GM12878 (cell line): ENCODE measurements at regions not wholly inside any gene's neighbourhood (a gene's known extent, or its start where the extent isn't known, plus 50 kb on each side); places are given as distances from the start of the nearest gene placed in this dataset.

Source experiments
- ATAC-seq: fragments of 200-7000 bp; cut with Tn5 transposase; 3 replicates; pipeline ENCODE4 v1.9.1; 2020; ENCODE audit warnings: mild to moderate bottlenecking, moderate library complexity
- BruUV-seq: library from RNA; stranded (reverse); fragments of 400-500 nt; replicated peaks from 2 replicates; lab custom pipeline; 2021; lab: Mats Ljungman, UMichigan
- CTCF ChIA-PET: fragments of 300-600 bp; sonication (Branson Sonifier 250); formaldehyde crosslinking; extraction: SDS; loops from one replicate; lab custom pipeline; 2021; ENCODE audit warnings: inconsistent platforms; lab: Yijun Ruan, JAX
- POLR2A ChIA-PET: fragments of 350-600 bp; formaldehyde crosslinking; extraction: SDS; loops from one replicate; lab custom pipeline; 2021; ENCODE audit warnings: inconsistent platforms; lab: Charles Lee
- RAD21 ChIA-PET: fragments of 300-600 bp; sonication (Branson Sonifier 250); formaldehyde crosslinking; loops from one replicate; lab custom pipeline; 2023; ENCODE audit warnings: antibody characterized with exemption; ENCODE audit not compliant: unreplicated experiment; lab: Charles Lee
- SMC1A ChIA-PET: fragments of 300-600 bp; sonication (Branson Sonifier 250); formaldehyde crosslinking; loops from one replicate; lab custom pipeline; 2023; ENCODE audit not compliant: unreplicated experiment, uncharacterized antibody; lab: Charles Lee
- DNase-seq: peaks from one replicate; pipeline ENCODE4 v3.0.0-alpha.2; 2011; ENCODE audit warnings: low read depth, low spot score
- FAIRE-seq: peaks from 3 replicates; lab custom pipeline; 2011; peaks lifted over from hg19 to GRCh38; lab: Jason Lieb, UNC
- H2AFZ ChIP-seq: 2 replicates; pipeline ENCODE4 v1.6.0; 2011; ENCODE audit warnings: low read depth, low read length, control low read depth; ENCODE audit not compliant: control insufficient read depth
- H3K27ac ChIP-seq: 2 replicates; pipeline ENCODE4 v1.5.1; 2011; ENCODE audit warnings: control low read depth; ENCODE audit not compliant: control insufficient read depth, insufficient read depth
- H3K27me3 ChIP-seq, 2 experiments: replicated peaks in 1 of 2; 2 replicates each; pipeline versions ENCODE4 v1.6.0 to v1.6.1; 2011; ENCODE audit warnings: low read length in 1 of 2; ENCODE audit not compliant: control insufficient read depth in 2 of 2, insufficient read depth in 2 of 2
- H3K36me3 ChIP-seq, 2 experiments: 2 replicates each; pipeline ENCODE4 v1.5.1; 2011; ENCODE audit warnings: low read length in 1 of 2; ENCODE audit not compliant: control insufficient read depth in 2 of 2, insufficient read depth in 2 of 2
- H3K4me1 ChIP-seq: 2 replicates; pipeline ENCODE4 v1.6.1; 2011; ENCODE audit warnings: mild to moderate bottlenecking, low read length, moderate library complexity, mixed read lengths; ENCODE audit not compliant: control insufficient read depth, insufficient read depth
- H3K4me2 ChIP-seq: 2 replicates; pipeline ENCODE4 v1.6.0; 2011; ENCODE audit warnings: control low read depth; ENCODE audit not compliant: control insufficient read depth, insufficient read depth
- H3K4me3 ChIP-seq: fragments of 200-600 bp; sonication (generic); 2 replicates; pipeline ENCODE4 v1.5.1; 2016
- H3K79me2 ChIP-seq: 2 replicates; pipeline ENCODE4 v1.6.0; 2011; ENCODE audit warnings: low read length; ENCODE audit not compliant: control insufficient read depth, insufficient read depth
- H3K9ac ChIP-seq: 2 replicates; pipeline ENCODE4 v1.8.0; 2011; ENCODE audit warnings: low read length, control low read depth, mixed read lengths; ENCODE audit not compliant: control insufficient read depth, insufficient read depth
- H3K9me3 ChIP-seq: replicated peaks from 3 replicates; pipeline ENCODE4 v1.5.1; 2011; ENCODE audit warnings: mild to moderate bottlenecking, low read length; ENCODE audit not compliant: control insufficient read depth, insufficient read depth
- H4K20me1 ChIP-seq: 2 replicates; pipeline ENCODE4 v1.6.0; 2011; ENCODE audit not compliant: control insufficient read depth, insufficient read depth
- CHD4 ChIP-seq: fragments of 200-600 bp; sonication (generic); IDR thresholded peaks from 2 replicates; pipeline ENCODE4 v1.6.1; 2016; ENCODE audit warnings: mild to moderate bottlenecking
- FOS ChIP-seq: IDR thresholded peaks from 3 replicates; pipeline ENCODE4 v1.6.1; 2011; ENCODE audit warnings: borderline replicate concordance; ENCODE audit not compliant: insufficient read length; ENCODE audit errors: extremely low read depth
- MLLT1 ChIP-seq: fragments of 450-650 bp; IDR thresholded peaks from 2 replicates; pipeline ENCODE4 v1.6.1; 2016; ENCODE audit warnings: mild to moderate bottlenecking
- MTA2 ChIP-seq: fragments of 450-650 bp; IDR thresholded peaks from 2 replicates; pipeline ENCODE4 v1.6.1; 2016; ENCODE audit warnings: low read depth, mild to moderate bottlenecking, moderate library complexity
- MTA3 ChIP-seq: IDR thresholded peaks from 2 replicates; pipeline ENCODE4 v1.6.1; 2012; ENCODE audit warnings: low read length, inconsistent platforms, borderline replicate concordance
- MXI1 ChIP-seq: fragments of 150-350 bp; IDR thresholded peaks from 2 replicates; pipeline ENCODE4 v1.6.1; 2011; ENCODE audit warnings: low read depth, mild to moderate bottlenecking, inconsistent platforms, low read length, improper control_type of control experiment
- PAX5 ChIP-seq: IDR thresholded peaks from 2 replicates; pipeline ENCODE4 v1.6.1; 2011; ENCODE audit warnings: low read depth, low read length, borderline replicate concordance
- RELA ChIP-seq: fragments of 450-650 bp; IDR thresholded peaks from 2 replicates; pipeline ENCODE4 v1.8.0; 2014; ENCODE audit warnings: borderline replicate concordance; ENCODE audit not compliant: partially characterized antibody
- RFX5 ChIP-seq: IDR thresholded peaks from 2 replicates; pipeline ENCODE4 v1.6.1; 2011; ENCODE audit warnings: low read depth, low read length, improper control_type of control experiment
- SUPT20H ChIP-seq: IDR thresholded peaks from 2 replicates; pipeline ENCODE4 v1.6.1; 2011; ENCODE audit warnings: low read depth, mild to moderate bottlenecking, low read length, moderate library complexity, borderline replicate concordance; ENCODE audit not compliant: control insufficient read depth
- TARDBP ChIP-seq: IDR thresholded peaks from 2 replicates; pipeline ENCODE4 v1.6.1; 2016; ENCODE audit warnings: borderline replicate concordance
- ZNF687 ChIP-seq: fragments of 450-650 bp; IDR thresholded peaks from 2 replicates; pipeline ENCODE4 v1.6.1; 2017; ENCODE audit warnings: mild to moderate bottlenecking, moderate library complexity
- WGBS: methylation state at CpG from one replicate; pipeline ENCODE4 v1.1.6; 2016; ENCODE audit warnings: low lambda C conversion rate; ENCODE audit not compliant: insufficient replicate concordance, insufficient coverage; ENCODE audit errors: missing lambda C conversion rate; 5-methylcytosine and 5-hydroxymethylcytosine counted together
- in situ Hi-C: fragments of 300-500 bp; cut with MboI; formaldehyde crosslinking; loops from 9 replicates; pipeline ENCODE4 v1.14.3; 2018; ENCODE audit warnings: mixed read lengths
- intact Hi-C: fragments of 100-400 bp; cut with micrococcal nuclease; formaldehyde crosslinking; loops from one replicate; pipeline ENCODE4 v1.14.2; 2022; ENCODE audit not compliant: unreplicated experiment
- TF ChIP-seq, protein P1 (sequence below): fragments of 450-650 bp; IDR thresholded peaks from 2 replicates; pipeline ENCODE4 v1.6.1; 2017; ENCODE audit warnings: borderline replicate concordance

GRCh38 chr5:124310453-124310852, 436.0 kb downstream of the ZNF608 start (continued):
- no peak for TF ChIP-seq MLLT1

- H3K79me2 ChIP-seq = no peaks in the 10 kb centered on the region
- no peaks in the 10 kb centered on the region for H3K36me3 ChIP-seq
- BruUV-seq = no TSS peak
- H3K9me3 ChIP-seq = no peaks in the 10 kb centered on the region
- in situ Hi-C loops = no loop called here
- intact Hi-C loops = no loop called here
- no peak overlapping the region for H2AFZ ChIP-seq
- SMC1A ChIA-PET = no interaction called here
- H3K27ac ChIP-seq = no peak overlapping the region
- H3K27me3 ChIP-seq = no peaks in the 10 kb centered on the region
- no peaks in the 10 kb centered on the region for H4K20me1 ChIP-seq
- H3K4me3 ChIP-seq = no peak overlapping the region
- POLR2A ChIA-PET = no interaction called here
- RAD21 ChIA-PET = no interaction called here
- DNase-seq = no peak
- no peak for ATAC-seq
- no peaks in the 10 kb centered on the region for H3K4me1 ChIP-seq
- H3K9ac ChIP-seq = no peak overlapping the region
- no peak for FAIRE-seq
- 13% methylated on average over 11 of the region's 11 CpGs for WGBS
- no peak overlapping the region for H3K4me2 ChIP-seq
- CTCF ChIA-PET = interaction anchor here (0.9 kb wide), 1 partner anchor 20 kb away, joined by 3 read pairs; no protein-coding TSS in a partner anchor
- TF ChIP-seq MTA3 = no peak
- TF ChIP-seq MXI1 = no peak
- no peak for TF ChIP-seq RFX5
- TF ChIP-seq SUPT20H = no peak
- no peak for TF ChIP-seq MTA2
- TF ChIP-seq ZNF687 = no peak
- TF ChIP-seq FOS = no peak
- no peak for TF ChIP-seq RELA
- TF ChIP-seq, protein P1, sequence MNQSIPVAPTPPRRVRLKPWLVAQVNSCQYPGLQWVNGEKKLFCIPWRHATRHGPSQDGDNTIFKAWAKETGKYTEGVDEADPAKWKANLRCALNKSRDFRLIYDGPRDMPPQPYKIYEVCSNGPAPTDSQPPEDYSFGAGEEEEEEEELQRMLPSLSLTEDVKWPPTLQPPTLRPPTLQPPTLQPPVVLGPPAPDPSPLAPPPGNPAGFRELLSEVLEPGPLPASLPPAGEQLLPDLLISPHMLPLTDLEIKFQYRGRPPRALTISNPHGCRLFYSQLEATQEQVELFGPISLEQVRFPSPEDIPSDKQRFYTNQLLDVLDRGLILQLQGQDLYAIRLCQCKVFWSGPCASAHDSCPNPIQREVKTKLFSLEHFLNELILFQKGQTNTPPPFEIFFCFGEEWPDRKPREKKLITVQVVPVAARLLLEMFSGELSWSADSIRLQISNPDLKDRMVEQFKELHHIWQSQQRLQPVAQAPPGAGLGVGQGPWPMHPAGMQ = no peak
- TF ChIP-seq PAX5 = no peak
- TF ChIP-seq TARDBP = no peak
- no peak for TF ChIP-seq CHD4
Measured at GRCh38 chr5:124309241-124309980, 437.0 kb downstream of the ZNF608 start.
